ENCODE measurements at regions not wholly inside any gene's neighbourhood (a gene's known extent, or its start where the extent isn't known, plus 50 kb on each side); places are given as distances from the start of the nearest gene placed in this dataset.

DNA sequence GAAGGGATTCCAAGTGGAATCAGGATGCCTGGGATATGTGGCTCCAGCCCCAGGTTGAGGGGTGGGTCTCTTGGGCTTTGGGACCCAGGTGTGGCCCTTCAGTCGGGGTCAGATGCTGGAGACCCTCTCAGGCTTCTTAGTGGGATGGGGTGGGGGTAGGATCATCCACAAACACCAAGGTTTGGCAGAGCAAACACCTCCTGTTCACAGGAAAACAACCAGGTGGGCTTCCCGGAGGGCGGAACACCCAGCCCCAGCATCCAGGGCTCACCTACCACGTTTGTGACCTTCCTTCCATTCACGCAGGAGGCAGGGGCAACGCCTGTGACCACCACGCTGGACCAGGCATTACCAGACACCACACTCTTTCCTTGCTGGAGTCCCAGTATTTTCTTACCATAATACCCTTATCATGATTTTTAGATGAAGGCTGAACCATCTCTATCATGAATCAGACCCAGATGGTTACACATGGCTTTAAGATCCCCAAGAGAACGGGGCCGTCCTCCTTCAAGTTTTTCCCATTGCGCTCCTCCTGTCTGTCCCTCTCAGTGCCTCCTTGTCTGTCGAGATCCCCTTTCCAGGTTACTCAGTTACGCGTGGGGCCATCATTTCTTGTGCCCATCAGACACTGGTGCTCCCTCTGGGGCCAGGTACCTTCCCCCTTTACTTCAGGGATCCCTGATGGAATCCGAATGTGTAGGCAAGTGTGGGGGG, 428.2 kb downstream of the NPHP4 start:
- DNase-seq = no peak

DNA sequence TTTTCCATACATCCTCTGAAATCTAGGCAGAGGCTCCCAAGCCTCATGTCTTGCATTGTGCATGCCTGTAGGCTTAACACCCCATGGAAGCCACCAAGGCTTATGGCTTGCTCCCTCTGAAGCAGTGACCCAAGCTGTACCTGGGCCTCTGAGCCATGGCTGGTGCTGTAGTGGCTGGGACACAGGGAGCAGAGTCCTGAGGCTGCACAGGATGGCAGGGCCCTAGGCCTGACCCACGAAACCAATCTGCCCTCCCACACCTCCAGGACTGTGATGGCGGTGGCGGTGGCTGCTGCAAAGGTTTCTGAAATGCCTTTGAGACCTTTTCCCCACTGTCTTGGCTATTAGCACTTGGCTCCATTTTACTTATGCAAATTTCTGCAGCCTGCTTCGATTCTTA, 429.5 kb downstream of the NPHP4 start:
- no peak for DNase-seq

DNA sequence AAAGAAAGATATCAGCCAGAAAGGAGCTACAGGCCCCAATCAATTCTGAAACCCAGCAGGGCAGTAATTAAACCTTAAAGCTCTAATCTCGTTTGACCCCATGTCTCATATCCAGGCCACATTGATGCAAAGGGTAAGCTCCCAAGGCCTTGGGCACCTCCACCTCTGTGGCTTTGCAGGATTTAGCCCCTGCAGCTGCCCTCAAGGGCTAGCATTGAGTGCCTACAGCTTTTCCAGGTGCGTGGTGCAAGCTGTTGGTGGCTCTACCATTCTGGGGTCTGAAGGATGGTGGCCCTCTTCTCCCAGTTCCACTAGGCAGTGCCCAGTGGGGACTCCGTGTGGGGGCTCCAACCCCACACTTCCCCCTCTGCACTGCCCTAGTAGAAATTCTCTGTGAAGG, 429.9 kb downstream of the NPHP4 start:
- no peak for DNase-seq

DNA sequence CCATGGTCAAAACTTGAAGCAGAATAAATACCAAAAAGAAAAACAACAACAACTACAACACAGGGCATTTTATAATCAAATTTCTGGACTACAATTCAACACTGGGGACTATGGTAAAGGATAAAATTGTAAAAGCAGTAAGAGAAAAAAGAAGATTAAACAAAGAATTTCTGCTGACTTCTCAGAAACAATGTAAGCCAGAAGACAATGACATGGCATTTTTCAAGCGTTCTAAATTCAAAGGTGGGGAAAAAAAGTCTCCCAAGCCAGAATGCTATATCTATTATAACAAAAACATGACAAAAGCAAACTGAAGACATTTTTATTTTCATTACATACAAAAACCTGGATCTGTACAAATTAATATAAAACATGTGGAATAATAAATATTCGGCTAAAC, 433.1 kb downstream of the NPHP4 start:
- no peak for DNase-seq

DNA sequence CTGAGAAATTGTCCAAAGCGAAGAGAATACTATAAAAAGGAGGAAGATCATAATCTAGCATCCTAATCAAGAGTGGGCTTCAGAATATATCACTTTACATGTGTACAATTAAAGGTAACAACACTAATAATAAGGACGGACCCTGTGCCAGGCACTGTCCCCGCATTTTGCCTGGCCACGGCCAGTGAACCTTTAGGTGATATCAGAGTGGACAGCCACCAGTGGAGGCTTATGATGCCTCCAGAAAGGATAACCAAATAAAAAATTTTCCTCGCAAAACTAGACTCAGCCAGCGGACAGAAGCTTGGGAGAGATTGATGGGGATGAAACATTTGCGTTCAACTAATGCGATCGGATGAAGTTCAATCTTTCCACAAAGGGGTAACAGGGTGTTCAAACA, 436.4 kb downstream of the NPHP4 start:
- DNase-seq = no peak

DNA sequence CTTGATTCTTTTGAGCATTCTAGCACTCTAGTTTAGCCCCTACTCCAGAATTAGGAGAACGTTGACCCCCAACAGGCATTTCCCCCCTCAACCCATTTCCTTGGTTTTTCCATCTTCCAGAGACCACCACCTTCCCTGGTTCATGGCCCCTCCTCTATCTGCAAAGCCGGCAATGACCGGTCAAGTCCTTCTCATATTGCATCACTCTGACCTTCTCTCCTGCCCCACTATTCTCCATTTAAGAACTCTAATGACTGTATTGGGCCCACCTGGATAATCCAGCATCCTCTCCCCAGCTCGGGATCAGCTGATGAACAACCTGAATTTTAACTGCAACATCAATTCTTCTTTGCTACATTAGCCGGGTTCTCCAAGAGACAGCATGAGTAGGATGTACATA, 437.4 kb downstream of the NPHP4 start:
- DNase-seq = no peak

DNA sequence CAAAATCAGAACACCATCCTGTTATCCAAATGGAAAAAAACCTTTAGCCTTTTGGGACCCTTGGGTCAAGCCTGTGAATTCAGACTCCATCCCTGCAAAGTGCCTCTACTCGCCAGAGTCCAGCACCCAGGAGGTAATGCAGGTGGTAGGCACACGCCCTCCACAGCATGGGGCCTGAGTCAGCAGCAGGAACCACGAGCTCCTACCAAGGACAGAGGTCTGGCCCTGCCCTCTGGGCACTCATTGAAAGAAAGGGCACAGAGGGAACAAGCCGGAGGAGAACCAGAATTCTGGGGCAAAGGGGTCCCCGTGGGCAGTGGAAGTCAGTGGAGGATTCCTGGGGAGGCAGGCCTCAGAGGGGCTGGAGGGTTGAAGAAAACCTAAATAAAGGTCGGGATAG, 438.1 kb downstream of the NPHP4 start:
- DNase-seq = no peak

DNA sequence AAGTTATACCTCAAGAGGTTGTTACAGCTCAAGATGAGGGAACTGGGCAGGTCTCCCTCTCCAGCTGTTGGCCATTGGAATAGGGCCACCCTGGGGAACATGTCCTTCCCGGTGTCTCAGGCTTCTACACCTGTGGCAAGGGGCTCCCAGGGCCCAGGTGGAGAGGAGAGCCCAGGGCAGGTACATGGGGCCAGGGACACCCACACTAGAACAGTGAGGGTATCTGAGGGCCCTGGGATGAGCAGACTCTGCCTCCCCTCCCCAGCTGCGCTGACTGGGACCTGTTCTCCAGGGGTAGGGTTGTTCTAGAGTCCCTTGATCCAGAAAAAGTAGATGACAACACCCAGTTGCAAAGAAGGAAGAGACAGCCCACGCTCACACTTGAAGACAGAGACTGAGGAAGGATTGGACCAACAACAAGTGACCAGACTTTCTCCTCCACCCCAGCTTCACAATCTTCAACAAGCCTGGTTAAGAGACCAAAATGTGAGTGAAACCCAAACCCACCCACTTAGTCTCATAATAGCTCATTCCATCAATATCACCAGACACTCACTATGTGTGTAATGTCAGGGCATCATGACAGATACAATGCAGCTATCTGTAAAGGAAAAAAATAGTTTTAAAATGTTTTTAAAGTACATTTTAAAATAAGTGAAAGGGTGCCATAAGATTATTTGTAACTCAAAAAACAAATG, 439.3 kb downstream of the NPHP4 start:
- DNase-seq = no peak

DNA sequence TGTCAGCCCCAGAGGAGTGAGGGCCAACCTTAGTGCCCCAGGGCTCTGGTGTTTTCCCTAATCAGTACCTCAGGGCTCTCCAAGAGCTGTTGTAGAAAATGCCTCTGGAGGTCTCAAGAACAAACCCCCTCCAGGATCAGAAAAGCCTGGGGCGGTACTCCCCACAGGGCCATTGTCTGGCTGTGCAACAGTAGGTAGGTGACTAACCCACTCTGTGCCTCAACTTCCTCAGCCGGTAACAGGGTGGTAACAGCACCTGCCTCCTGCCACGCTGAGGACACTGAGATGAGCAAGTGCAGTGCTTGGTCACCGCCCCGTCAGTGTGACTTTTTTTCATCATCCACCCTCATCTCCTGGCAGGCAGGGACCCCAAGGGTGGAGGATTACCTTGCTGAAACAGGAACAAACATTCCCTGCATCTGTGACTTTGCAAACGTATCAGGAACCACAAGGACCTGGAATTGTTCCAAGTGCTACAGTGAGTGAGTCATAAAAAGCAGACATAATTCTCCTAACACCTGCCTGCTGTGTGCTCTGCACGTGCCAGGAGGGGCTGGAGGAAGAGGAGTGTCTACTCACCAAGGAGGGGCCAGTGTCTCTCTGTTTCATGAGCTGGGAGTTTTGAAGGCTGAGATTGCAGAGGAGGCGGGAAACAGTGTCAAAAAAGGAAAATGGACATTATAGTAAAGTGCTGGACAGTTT, 440.8 kb downstream of the NPHP4 start:
- no peak for DNase-seq

DNA sequence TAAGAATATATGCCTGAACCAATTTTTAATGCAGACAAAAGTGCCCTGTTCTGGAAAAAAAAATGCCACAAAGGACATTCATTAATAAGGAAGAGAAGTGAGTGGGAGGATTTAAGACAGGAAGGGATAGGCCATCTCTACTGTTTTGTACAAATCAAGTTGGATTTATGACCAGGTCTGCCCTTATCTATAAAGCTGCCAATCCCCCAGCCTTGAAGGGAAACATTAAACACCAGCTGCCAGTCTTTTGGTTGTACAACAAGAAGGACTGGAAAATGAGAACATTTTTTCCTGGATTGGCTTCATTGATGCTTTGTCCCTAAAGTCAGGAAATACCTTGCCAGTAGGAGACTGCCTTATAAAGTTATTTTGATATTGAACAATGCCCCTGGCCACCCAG, 444.0 kb downstream of the NPHP4 start:
- DNase-seq = no peak

DNA sequence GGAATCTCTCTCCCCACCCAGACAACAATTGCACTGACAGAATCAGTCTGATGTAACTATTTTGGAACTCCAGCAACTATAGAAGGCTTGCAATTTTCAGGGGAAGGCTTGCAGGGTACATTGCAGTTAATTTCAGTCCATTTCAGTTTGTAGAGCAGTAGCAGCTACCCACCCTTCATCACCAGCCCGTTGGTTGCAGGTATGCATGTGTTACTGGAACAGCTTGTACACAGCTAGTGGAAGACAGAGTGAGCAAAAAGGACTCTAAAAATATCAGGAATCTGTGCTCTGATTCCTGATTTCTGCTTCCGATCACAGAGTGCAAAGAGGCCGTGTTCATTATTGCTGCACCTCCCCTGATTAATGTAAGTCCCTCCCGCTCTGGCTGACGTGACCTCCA, 449.0 kb downstream of the NPHP4 start:
- no peak for DNase-seq

DNA sequence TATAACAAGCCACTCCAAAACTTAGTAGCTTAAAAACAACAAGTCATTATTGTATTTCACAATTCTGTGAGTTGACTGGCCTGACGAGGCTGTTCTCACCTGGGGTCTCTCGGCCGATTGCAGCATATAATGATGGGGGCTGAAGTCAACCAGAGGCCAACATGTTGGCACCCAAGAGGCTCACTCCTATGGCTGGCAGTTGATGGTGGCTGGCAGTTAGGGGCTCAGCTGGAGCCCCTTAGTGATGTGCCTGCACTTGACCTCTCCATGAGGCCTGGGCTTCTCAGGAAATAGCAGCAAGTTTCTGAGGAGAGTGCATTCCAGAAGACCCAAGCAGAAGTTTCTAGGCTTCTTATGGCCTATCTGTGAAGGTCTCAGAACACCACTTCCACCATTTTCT, 459.4 kb downstream of the NPHP4 start:
- no peak for DNase-seq

DNA sequence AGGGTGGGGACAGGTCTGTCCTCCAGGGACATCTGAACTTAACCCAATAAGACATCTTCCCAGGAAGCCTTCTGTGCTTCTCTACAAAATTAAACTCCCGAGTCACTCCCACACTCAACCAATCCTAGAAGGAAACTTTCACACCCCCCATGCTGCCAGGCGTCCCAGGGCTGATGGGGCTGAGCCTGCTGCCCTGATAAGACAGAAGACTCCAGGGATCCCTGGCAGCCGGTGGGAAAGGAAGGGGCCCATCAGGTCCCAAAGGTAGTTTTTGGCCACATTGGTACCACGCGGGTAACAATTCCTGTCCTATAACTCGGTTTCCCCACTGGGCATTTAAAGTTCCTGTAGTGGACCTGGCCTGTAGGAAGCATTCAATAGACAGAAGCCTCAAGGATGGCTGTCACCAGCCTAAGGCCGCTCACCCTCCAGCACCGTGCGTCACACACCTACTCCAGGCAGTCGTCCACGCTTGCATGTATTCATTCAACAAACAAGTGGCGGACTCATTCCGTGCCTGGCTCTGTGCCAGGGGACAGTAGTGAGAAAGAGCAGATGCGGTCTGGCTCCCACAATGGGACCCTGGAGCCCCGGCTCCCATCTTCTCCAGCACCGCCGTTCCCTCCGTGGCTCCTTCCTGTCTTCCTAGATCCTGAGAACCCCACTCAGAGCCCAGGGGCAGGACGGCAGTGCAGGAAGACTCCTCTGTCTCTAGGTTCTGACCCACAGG, 465.2 kb downstream of the NPHP4 start:
- no peak for DNase-seq

DNA sequence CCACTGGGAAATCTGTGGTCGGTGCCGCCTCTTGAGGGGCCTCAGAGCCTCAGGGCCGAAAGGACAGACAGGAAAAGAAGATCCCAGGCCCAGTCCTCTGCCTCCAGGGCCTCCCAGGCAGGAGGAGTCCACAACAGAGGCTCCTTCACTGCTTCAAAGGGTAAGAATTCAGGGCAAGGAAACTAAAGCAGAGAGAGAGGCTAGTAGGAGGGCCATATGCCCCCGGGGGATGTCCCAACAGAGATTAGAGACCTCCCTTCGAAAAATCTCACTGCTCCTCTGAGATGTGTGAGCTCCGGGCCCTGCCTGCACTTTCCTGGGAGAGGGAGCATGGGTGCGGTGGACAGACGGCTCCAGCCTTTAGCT, 465.9 kb downstream of the NPHP4 start:
- no peak for DNase-seq

DNA sequence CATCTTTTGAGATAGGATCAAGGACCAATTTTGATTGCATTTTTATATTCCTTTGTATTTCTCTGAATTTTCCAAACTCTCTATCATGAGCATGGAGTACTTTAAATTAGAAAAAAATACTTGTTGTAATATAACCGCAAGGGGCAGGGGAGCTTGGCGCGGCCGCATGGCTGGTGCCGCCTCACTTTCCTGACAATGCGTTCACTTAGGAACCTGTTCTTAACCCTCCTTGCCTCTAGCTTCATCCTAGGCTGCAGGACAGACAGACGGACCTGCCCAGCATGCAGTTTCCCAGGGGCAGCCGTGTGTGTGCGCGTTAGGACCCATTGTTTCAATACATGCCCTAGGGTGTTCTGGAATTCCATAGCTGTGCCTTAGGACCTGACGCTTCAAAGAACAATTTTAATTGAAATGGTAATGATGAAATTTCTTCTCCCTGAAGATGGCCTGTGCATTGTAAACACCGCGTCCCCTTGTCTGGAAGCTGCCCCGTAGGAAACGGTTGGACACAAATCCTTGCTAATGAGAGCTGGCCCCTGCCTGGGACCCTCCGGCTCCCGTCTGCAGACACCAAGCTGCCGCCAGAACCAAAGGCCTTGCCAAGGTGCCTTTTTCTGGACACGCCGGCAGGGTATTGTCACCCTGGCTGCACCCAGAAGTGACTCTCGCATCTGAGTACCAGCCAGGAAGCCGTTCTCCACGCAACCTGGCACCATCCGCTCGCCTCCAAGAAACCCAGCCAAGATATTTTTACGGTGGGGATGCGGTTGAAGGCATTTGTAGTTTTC, 466.4 kb downstream of the NPHP4 start:
- DNase-seq = no peak

DNA sequence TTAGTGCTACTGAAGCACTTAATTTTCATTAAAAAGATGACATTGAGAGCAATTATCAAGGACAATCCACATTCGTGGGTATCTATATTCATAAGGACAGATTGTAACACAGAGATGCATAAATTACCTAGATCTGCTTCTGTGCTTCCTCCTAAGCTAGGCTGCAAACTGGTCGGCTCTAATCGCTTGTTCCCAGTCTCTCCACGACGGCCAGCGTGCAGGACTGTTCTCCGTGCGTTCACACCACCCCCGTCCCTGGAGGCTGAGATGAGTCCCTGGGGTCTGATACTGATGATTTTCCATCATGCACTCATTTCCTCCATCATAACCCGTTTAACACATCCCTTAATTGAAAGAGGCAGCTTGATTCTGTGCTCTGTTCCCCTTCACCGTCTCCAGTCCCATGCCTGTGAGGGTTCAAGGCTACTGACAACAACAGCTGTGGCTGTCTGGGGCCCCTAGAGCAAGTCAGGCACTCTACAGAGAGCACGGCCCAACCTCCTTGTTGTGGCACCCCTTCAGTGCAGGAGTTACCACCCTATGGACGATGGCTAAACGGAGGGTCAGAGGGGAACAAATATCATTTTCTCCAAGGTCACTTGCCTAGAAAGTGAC, 469.6 kb downstream of the NPHP4 start:
- no peak for DNase-seq

DNA sequence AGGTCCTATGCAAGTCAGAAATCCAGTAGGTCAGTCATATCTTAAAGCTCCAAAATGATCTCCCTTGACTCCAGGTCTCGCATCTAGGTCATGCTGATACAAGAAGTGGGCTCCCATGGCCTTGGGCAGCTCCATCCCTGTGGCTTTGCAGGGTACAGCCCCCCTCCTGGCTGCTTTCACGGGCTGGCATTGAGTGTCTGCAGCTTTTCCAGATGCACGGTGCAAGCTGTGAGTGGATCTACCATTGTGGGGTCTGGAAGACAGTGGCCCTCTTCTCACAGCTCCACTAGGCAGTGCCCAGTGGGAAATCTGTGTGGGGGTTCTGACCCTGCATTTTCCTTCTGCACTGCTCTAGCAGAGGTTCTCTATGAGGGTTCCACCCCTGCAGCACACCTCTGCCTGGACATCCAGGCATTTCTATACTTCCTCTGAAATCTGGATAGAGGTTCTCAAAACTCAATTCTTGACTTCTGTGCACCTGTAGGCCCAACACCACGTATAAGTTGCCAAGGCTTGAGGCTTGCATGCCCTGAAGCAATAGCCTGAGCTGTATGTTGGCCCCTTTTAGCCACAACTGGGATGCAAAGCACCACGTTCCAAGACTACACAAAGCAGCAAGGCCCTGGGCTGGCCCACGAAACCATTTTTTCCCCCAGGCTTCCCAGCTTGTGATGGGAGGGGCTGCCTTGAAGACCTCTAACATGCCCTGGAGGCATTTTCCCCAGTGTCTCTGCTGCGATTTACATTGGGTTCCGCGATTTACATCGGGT, 472.7 kb downstream of the NPHP4 start:
- no peak for DNase-seq

DNA sequence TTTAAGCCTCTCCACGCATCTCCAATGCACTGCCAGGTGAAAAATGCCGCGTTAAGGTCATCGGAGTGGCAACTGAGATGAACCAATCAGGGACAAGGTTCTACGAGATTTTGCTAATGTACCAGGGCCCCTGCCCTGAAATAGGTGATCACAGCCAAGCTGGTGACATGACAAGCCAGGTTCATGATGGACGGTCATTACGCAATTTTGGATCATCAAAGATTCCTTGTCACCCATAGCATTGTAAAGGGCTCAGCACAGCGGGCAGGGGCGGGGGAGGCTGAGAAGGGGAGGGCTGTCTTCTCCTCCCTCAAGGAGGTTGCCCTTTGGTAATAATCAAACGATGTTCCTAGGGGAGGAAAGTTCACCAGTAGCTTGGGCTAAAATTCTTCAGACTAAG, 475.5 kb downstream of the NPHP4 start:
- DNase-seq = no peak

DNA sequence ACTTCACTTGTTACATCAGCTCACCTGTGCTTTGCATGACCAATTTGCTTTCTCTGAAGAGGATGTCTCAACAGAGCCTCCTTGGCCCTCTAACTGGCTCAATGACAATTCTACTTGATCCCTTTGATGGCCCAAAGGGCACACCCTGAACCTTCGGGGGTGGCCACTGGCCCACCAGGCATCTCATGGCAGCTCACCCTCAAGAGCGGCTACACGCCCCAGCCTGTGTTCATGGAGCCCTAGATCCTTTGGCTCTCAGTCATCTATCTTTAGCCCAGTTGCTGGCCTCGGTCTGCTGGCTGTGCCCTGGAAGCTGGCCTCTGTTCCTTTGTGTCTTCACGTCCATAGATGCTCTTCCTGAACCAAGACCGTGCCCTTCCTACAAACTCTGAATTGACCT, 476.7 kb downstream of the NPHP4 start:
- no peak for DNase-seq

DNA sequence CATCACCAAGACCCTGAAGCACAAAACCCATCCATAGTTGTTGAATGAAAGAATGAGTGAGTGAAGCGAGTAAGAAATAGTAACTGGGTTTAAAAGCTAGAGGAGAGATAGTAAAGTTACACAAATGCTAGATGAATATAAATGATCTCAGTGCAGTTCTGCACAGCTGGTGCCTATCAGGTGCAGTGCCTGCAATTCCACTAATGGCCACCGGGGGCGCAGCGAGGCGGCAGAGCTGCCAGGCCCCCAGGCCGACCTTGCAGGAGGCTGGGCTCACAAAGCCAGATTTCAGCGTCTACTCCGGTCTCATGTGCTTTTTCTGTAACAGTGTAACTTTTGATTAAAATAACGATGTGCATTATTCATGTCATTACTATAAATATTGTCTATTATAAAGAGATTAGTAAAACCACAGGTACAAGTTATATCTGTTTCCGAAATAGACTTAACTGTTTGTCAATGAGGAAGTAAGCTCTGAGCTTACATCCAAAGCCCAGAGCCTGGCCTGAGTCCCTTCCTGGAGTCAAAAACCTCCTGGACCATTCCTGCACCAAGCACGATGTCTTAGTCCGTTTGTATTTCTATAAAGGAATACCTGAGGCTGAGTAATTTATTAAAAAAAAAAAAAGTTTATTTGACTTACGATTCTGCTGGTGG, 477.6 kb downstream of the NPHP4 start:
- peak; percentile 73 for DNase-seq
